ENCODE measurements at regions not wholly inside any gene's neighbourhood (a gene's known extent, or its start where the extent isn't known, plus 50 kb on each side); places are given as distances from the start of the nearest gene placed in this dataset.

GRCh38 chr5:3654515-3654914 is 58.9 kb downstream of the IRX1 start:
- no peak for DNase-seq

GRCh38 chr5:3656803-3657202 is 61.2 kb downstream of the IRX1 start:
- DNase-seq: no peak

DNA sequence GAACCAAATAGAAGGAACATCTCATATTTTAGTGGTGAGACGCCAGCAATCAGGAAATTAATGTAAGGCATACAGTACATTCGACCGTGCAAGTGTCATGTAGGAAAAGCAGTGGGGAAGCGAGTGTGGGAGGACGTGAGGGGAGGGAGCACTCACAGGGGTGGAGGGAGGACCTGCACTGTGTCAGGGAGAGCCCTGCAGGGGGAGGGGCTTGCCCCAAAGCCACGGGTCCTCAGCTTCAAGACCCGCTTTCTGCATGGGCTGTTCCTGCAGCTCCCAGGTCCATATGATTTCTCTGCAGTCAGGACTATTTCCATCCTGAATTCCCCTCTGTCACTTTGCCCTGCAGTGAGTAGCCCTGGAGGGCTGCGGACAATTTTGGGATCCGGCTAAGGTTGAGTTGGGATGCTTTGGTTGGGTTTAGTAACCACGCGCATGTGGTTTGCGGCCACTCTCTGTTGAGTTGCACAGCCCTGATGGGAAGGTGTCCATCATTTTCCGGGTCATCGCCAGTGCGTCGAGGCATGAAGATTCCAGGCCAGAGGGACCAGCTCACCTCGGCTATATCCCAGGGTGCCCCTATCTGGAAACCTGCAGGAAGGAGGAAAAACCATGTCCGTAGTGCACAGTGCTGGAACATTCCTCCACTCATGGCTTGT is 61.9 kb downstream of the IRX1 start:
- DNase-seq: no peak

DNA sequence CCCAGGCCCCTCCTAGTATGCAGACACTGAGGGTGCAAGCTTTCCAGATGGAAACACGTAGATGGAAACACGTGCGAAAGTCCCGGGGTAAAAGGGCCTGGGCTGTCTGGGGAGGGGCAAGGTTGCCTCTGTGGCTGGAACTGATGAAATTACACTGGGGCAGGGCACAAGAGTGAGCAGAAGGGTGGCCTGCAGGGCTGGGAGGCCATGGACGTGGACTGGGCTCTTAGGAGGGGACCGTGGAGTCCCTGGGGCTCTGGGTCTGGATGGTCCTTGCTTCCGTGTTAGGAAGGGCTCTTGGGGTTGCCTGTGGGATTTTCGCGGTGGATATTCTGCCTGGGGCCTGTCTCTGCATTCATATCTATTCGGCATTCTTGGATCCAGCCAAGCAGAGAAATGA is 63.3 kb downstream of the IRX1 start:
- DNase-seq: no peak

GRCh38 chr5:3659907-3660306 is 64.3 kb downstream of the IRX1 start:
- DNase-seq: no peak

DNA sequence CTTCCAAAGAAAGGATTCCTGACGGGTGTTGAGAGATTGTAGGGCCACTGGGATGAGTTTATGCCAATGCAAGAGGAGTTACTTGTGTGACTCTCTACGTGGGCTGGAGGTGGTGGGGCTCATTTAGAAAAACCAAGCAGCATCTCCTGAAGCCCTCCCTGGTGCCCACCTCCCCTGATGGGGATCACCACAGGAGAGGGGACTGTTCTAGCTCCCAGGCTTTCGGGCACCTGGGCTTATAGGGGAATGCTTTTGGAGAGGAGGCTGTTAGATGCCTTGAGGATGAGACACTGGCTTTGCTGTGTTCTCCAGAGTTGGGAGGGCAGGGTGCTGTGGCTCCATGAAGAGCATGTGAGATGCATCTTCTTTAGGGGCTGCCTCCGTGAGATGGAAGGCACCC is 65.0 kb downstream of the IRX1 start:
- DNase-seq: no peak

DNA sequence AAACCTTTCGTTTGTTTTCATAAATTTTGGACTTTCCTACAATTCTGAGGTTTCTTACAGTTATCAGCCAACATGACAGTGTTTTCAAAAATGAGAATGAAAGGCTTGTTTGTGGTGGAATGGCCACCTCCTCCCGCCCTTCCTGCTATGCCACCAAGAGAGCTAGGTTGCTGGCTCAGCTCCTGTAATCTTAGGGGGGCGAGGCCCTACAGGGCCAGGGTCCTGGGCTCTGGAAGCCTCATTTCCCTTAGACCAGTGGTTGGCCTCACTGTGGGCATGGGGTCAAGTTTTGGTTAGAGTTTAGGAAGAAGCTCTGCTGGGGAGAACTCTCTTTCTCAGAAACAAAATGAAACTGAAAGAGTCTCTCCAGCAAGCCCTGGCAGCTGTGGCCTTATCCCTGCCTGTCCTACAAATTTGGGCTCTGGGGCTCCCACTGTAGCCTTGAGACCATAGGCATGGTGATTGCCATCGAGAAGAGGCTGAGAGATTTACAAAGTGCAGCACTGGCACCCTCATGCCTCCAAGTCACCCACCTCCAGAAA is 66.2 kb downstream of the IRX1 start:
- DNase-seq: no peak

DNA sequence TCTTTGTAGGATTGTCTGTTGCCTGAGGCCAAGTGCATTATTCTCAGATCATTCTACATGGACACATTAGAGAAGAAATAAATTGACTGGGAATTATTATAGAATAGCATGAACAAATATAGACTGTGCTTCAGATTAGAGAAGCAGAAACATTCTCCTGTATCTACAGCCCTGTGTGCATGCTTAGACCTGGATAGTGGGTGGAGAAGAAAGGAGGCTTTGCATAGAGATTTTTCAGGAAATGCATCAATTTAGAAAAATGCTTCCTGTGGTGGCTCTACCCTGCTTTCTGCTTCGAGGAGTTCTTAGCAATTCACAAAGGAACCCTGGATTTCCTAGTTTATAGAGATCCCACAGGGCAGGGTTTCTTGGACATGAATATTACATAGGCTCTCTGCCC is 66.7 kb downstream of the IRX1 start:
- no peak for DNase-seq

- no peak for DNase-seq
Observed at GRCh38 chr5:3671337-3671736, 75.7 kb downstream of the IRX1 start.

GRCh38 chr5:3678801-3679200 is 83.2 kb downstream of the IRX1 start:
- no peak for DNase-seq

DNA sequence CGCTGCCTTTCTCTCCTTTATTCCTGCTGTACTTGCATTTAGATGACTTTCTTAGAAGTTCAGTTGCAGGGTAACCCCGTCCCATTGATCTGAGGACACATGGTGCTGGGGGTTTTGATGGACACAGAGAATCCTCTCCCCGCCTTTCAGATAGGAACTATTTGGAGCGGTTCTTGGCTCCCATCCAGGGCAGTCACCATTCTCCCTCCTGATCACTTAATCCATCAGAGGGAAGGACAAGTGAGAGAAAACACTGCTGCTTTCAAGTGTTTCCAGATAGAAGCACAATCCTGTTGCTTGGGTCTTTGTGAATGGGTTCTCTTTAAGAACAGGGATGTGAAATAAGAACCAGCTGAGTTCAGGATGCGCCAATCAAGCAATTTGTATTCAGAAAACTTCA is 85.2 kb downstream of the IRX1 start:
- no peak for DNase-seq

- DNase-seq: no peak
Observed at GRCh38 chr5:3684118-3684517, 88.5 kb downstream of the IRX1 start.

DNA sequence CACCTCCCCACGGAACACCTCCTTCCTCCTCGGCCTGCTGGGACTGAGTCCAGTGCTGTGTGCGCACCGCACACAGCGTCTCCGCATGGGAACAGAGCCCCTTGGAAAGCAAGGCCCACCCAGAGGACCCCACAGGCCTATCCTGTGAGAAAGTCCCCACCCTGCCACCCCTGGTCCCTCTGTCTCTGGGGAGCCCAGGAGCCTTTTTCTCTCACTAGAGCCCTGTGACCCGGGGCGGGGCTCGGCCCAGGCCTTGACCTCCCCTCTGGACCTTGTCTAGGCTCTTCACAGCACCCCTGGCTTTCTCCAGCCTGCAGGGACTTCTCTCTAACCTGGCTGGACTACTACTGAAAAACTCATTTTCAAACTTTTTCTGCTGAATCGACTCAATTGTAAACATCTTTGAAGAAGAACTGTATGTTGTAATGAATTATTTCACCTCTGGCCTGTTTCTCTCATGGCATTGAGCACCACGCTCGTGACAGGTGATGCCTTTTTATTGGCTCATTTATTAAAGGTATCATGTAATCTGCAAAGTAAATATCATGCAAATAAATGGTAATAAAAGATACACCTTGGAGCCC is 89.2 kb downstream of the IRX1 start:
- DNase-seq: no peak

DNA sequence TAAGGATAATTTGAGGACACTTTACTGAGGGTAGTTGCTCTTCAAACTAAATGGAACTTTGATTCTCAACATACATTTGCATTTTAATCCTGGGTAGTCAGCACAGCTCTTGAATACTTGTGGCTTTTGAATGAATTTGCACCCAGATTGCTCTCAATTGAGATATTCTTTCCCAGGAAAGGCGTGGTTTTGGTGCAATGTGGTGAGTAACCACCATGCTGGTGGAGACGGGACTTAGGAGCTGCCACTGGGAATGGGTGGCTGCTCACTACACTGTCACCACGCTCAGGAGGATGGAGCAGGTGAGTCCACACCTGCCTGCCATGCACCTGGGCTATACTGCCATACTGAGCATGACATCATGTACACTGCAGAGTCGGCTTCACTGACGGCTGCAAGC is 99.2 kb downstream of the IRX1 start:
- DNase-seq: no peak

- DNase-seq: no peak
Observed at GRCh38 chr5:3695818-3696217, 100.2 kb downstream of the IRX1 start.

DNA sequence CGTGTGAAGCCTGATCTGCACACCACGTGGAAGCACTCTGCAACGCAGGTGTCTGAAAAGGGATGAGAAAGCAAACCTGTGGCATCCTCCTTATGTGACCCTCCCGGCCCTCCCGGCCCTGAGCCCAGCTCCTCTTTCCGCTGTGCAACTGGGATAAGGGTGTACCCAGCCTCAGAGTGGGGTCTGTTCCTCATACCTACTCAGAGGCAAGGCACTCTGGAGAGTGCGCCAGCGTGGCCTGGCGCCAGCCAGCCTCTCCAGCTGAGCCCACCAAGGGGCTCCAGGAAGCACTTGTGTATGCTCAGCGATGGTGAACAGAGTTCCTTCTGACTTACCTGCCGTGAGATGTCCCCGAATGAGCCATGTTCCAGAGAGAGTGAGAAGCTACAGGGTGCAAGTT is 102.8 kb downstream of the IRX1 start:
- no peak for DNase-seq

DNA sequence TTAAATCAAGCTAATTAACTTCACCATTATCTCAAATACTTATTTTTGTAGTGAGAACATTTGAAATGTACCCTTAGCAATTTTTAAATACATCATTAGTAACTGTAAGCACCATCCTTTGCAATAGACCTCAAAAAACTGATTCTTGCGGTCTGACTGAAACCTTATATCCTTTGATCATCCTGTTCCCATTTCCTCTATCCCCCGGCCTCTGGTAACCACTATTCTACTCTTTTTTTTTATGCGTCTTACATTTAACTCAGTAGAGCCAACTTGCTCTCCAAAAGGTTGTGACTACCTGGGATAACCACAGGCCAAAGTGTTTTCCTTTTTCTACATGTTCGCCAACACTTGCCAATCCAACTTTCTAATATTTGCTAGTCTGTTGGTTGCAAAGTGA is 106.1 kb downstream of the IRX1 start:
- no peak for DNase-seq

- DNase-seq: no peak
Observed at GRCh38 chr5:3704661-3705060, 109.0 kb downstream of the IRX1 start.

GRCh38 chr5:3709068-3709716 is 113.6 kb downstream of the IRX1 start:
- no peak for DNase-seq

GRCh38 chr5:3709717-3710348 is 114.2 kb downstream of the IRX1 start:
- DNase-seq: no peak

- DNase-seq: no peak
Observed at GRCh38 chr5:3715062-3715461, 119.4 kb downstream of the IRX1 start.

- DNase-seq: no peak
Observed at GRCh38 chr5:3729631-3730030, 134.0 kb downstream of the IRX1 start.

GRCh38 chr5:3734632-3735031 is 139.0 kb downstream of the IRX1 start:
- no peak for DNase-seq

DNA sequence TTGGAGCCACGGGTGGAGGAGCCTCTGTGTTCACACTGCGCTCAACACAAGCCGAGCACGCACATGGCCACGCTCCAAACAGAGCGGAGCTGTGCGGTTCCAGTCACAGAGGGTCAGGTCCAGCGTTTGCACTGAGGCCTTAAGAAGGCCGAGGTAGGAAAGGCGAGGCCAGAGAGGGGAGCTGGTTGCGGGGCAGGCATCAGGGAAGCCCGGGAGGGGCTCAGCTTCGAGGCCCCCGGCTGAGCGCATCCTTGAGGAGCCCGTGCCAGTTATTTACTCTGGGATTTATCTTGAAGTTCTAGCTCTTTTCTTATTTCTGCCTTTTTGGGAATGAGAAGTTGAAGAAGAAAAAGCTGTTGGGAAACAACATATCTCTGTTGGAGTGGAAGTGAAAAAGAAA is 140.8 kb downstream of the IRX1 start:
- DNase-seq: no peak

Measured in COR-L47 (cell line).